Effector memory CD8-positive, alpha-beta T cell (primary cell): ENCODE measurements at regions not wholly inside any gene's neighbourhood (a gene's known extent, or its start where the extent isn't known, plus 50 kb on each side); places are given as distances from the start of the nearest gene placed in this dataset.

Source experiments
- ATAC-seq: fragments of 150-1000 bp; cut with Tn5 transposase; replicated peaks from 2 replicates; pipeline ENCODE4 v1.10.0; 2021; ENCODE audit warnings: mild to moderate bottlenecking, moderate library complexity
- DNase-seq, 3 experiments: peaks; one replicate each; pipeline ENCODE4 v3.0.0; 2021
- H3K27ac Mint-ChIP-seq, 2 donors: one replicate each; pipeline ENCODE4 v1.8.0; 2022; ENCODE audit warnings: mild to moderate bottlenecking in 2 of 2, mixed read lengths in 2 of 2, moderate library complexity in 2 of 2
- H3K27me3 Mint-ChIP-seq, 2 donors: one replicate each; pipeline ENCODE4 v1.8.0; 2022; ENCODE audit warnings: mixed read lengths in 2 of 2
- H3K36me3 Mint-ChIP-seq: one replicate; pipeline ENCODE4 v1.8.0; 2022; ENCODE audit warnings: mild to moderate bottlenecking, moderate library complexity, mixed read lengths; ENCODE audit not compliant: insufficient read depth
- H3K4me1 Mint-ChIP-seq, 2 donors: one replicate each; pipeline ENCODE4 v1.8.0; 2022; ENCODE audit warnings: low read depth in 2 of 2, mixed read lengths in 2 of 2
- H3K4me3 Mint-ChIP-seq, 2 donors: one replicate each; pipeline ENCODE4 v1.8.0; 2022; ENCODE audit warnings: mild to moderate bottlenecking in 2 of 2, mixed read lengths in 2 of 2, moderate library complexity in 2 of 2
- H3K9me3 Mint-ChIP-seq, 2 donors: one replicate each; pipeline ENCODE4 v1.8.0; 2022; ENCODE audit warnings: mixed read lengths in 2 of 2

GRCh38 chr15:25060996-25061620 lies 106.3 kb downstream of the SNRPN start:
- peaks cover 28 to 69% of the 10 kb centered on the region in 2 donors for H3K9me3 Mint-ChIP-seq
- H3K36me3 Mint-ChIP-seq: peaks cover 44% of the 10 kb centered on the region
- ATAC-seq (no peak), DNase-seq (no peak)
- H3K27me3 Mint-ChIP-seq: no peaks in the 10 kb centered on the region
- peaks cover 0 to 5% of the 10 kb centered on the region in 2 donors for H3K4me1 Mint-ChIP-seq
- H3K4me3 Mint-ChIP-seq: no peak overlapping the region
- no peak overlapping the region for H3K27ac Mint-ChIP-seq

DNA sequence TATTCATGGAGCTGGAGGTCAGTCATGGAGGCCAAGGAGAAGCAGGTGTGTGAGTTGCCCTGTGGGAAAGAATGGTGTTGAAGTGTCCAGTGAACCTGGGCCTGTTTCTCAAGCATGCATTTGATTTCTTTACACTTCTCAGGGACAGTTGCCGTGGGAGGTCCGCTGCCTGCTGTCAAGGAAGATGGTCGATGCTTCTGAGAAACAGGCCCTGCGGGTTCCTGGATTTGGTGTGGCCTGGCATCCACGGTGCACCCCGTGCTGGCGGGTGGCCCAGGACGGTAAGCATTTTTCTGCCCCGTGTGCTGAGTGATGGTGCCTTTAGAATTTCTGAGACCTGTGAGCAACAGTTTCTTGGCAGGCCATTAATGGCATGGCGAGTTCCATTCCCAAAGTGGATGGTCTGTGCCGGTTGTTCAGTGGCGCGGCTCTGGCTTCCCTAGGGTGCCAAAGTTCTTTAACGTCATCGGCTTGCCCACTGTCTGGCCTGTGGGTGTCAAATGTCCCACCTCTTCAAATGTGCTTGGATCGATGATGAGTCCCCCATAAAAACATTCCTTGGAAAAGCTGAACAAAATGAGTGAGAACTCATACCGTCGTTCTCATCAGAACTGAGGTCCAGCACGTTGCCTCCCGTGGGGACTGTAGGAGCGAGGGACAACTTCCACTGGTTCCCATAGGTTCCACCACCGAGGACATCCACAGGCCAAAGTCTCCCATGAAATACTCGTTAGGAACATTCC lies 107.2 kb downstream of the SNRPN start:
- Mint-ChIP-seq H3K27me3 (no peaks in the 10 kb centered on the region), H3K27ac (no peak overlapping the region), H3K9me3 (peaks cover 30 to 69% of the 10 kb centered on the region in 2 donors), H3K4me3 (no peak overlapping the region), H3K4me1 (peaks cover 0 to 5% of the 10 kb centered on the region in 2 donors), H3K36me3 (peaks cover 47% of the 10 kb centered on the region)
- DNase-seq: no peak
- no peak for ATAC-seq

- H3K27ac Mint-ChIP-seq: no peak overlapping the region
- peaks cover 33 to 61% of the 10 kb centered on the region in 2 donors for H3K9me3 Mint-ChIP-seq
- H3K4me3 Mint-ChIP-seq: no peak overlapping the region
- peaks cover 45% of the 10 kb centered on the region for H3K36me3 Mint-ChIP-seq
- H3K4me1 Mint-ChIP-seq: peaks cover 0 to 5% of the 10 kb centered on the region in 2 donors
- no peaks in the 10 kb centered on the region for H3K27me3 Mint-ChIP-seq
- ATAC-seq: no peak
- DNase-seq: no peak
Observed at GRCh38 chr15:25062551-25063430, 108.0 kb downstream of the SNRPN start.

DNA sequence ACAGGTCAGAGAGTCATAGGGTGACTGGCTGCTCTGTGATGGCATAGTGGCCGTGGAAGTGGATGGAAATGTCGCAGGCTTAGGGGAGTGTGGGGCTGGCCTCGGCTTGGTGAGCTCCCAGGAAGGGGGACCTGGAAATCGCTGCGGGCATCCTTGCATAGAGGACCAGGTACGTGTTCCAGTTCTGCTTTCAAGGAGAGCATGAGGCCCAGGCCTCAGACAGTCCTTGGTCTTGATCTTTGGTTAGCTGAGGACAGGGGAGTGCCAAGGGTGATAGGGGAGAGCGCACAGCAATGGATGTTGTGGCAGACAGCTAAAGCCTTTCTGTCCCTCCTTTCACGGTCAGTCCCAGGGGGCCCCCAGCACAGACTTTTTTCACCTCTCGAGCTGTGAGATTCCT lies 110.5 kb downstream of the SNRPN start:
- DNase-seq: no peak
- H3K27ac Mint-ChIP-seq: no peak overlapping the region
- H3K4me3 Mint-ChIP-seq: no peak overlapping the region

DNA sequence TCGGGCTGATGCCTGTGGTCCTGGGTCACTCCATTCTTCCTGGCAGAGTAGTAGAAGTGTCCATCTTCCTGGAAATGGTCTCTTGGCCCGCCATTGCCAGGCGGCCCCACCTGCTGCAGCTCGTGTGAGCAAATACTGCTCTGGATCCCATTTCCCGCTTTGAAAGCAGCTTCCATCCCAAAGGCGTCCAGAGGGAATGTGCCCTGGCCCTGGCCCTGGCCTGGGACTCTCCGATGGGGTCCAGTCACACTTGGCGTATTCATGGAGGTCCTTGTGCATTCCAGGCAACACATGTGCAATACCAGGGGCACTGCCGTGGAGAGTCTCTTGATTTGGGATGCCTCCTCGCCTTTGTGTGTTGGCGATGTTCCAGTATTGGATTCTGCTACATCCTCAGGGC lies 111.1 kb downstream of the SNRPN start:
- Mint-ChIP-seq H3K27ac (no peak overlapping the region), H3K4me3 (no peak overlapping the region), H3K4me1 (peaks cover 0 to 5% of the 10 kb centered on the region in 2 donors), H3K36me3 (peaks cover 48% of the 10 kb centered on the region), H3K9me3 (peaks cover 32 to 57% of the 10 kb centered on the region in 2 donors), H3K27me3 (no peaks in the 10 kb centered on the region)
- no peak for DNase-seq
- ATAC-seq: no peak

More for the DNA sequence above, 110.5 kb downstream of the SNRPN start:
- peaks cover 34 to 63% of the 10 kb centered on the region in 2 donors for H3K9me3 Mint-ChIP-seq
- peaks cover 0 to 5% of the 10 kb centered on the region in 2 donors for H3K4me1 Mint-ChIP-seq
- peaks cover 46% of the 10 kb centered on the region for H3K36me3 Mint-ChIP-seq
- ATAC-seq: no peak
- no peaks in the 10 kb centered on the region for H3K27me3 Mint-ChIP-seq

DNA sequence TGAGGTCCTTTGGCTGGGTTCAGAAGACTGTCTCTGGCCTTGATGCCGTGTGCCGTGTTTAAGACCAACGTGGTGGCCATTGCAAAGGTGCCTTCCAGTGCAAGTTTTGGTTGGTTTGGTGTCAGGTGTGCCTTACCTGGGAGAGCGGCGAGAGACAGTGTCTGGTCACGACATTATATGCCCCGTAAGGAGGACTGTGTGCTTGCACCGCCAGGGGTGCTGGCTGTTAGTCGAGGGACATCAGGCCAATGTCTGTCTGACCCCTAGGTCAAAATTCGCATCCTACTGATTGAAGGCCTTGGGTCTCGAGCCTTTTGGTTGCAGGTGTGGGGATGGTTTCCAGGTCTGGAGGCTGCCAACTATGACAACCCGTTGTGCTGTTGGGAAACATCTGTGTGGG lies 111.9 kb downstream of the SNRPN start:
- no peak for ATAC-seq
- Mint-ChIP-seq H3K27me3 (no peaks in the 10 kb centered on the region), H3K36me3 (peaks cover 49% of the 10 kb centered on the region)

DNA sequence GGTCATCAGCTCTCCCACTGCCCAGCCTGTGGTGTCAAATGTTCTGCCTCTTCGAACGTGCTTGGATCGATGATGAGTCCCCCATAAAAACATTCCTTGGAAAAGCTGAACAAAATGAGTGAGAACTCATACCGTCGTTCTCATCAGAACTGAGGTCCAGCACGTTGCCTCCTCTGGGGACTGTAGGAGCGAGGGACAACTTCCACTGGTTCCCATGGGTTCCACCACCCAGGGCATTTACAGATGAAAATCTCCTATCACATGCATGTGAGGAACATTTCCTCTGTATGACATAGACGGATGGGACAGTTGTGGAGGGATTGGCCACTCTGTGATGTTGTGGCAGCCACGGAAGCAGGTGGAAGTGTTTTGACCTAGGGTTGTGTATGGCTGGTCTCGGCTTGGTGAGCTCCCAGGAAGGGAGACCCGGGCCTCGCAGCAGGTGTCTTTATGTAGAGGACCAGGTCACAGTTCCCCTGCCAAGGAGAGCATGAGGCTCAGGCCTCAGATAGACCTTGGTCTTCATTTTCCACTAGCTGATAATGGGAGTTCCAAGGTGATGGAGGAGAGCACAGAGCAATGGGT lies 113.0 kb downstream of the SNRPN start:
- no peak overlapping the region for H3K4me3 Mint-ChIP-seq
- peaks cover 47% of the 10 kb centered on the region for H3K36me3 Mint-ChIP-seq
- ATAC-seq: no peak
- H3K9me3 Mint-ChIP-seq: peaks cover 24 to 47% of the 10 kb centered on the region in 2 donors
- no peak overlapping the region for H3K27ac Mint-ChIP-seq
- peaks cover 0 to 5% of the 10 kb centered on the region in 2 donors for H3K4me1 Mint-ChIP-seq
- no peaks in the 10 kb centered on the region for H3K27me3 Mint-ChIP-seq
- DNase-seq: no peak

More for the DNA sequence above, 111.9 kb downstream of the SNRPN start:
- Mint-ChIP-seq H3K9me3 (peaks cover 29 to 54% of the 10 kb centered on the region in 2 donors), H3K4me1 (peaks cover 0 to 5% of the 10 kb centered on the region in 2 donors), H3K27ac (no peak overlapping the region), H3K4me3 (no peak overlapping the region)
- DNase-seq: no peak

GRCh38 chr15:25068696-25069095 lies 113.9 kb downstream of the SNRPN start:
- Mint-ChIP-seq H3K4me3 (no peak overlapping the region), H3K36me3 (peaks cover 53% of the 10 kb centered on the region), H3K27me3 (no peaks in the 10 kb centered on the region), H3K4me1 (peaks cover 0 to under 1% of the 10 kb centered on the region in 2 donors), H3K27ac (no peak overlapping the region), H3K9me3 (peaks cover 16 to 39% of the 10 kb centered on the region in 2 donors)
- ATAC-seq (no peak), DNase-seq (no peak)

DNA sequence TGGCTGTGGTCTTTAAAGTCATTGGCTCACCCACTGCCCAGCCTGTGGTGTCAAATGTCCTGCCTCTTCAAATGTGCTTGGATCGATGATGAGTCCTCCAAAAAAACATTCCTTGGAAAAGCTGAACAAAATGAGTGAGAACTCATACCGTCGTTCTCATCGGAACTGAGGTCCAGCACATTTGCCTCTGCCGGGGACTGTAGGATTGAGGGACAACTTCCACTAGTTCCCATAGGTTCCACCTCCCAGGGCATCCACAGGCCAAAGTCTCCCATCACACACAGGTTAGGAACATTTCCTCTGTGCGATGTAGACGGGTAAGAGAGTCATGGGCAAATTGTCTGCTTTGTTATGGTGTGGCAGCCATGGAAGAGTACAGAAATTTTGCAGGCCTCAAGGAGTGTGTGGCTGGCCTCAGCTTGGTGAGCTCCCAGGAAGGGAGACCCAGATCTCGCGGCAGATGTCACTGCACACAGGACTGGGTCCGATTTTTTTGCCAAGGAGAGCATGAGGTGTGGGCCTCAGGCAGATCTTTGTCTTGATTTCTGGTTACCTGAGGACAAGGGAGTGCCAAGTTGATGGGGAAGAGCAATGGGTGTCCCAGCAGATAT lies 115.7 kb downstream of the SNRPN start:
- H3K4me3 Mint-ChIP-seq: no peak overlapping the region
- H3K27me3 Mint-ChIP-seq: no peaks in the 10 kb centered on the region
- H3K36me3 Mint-ChIP-seq: peaks cover 54% of the 10 kb centered on the region
- H3K9me3 Mint-ChIP-seq: peaks cover 16 to 27% of the 10 kb centered on the region in 2 donors
- ATAC-seq (no peak), DNase-seq (no peak)
- no peaks in the 10 kb centered on the region for H3K4me1 Mint-ChIP-seq
- H3K27ac Mint-ChIP-seq: no peak overlapping the region

DNA sequence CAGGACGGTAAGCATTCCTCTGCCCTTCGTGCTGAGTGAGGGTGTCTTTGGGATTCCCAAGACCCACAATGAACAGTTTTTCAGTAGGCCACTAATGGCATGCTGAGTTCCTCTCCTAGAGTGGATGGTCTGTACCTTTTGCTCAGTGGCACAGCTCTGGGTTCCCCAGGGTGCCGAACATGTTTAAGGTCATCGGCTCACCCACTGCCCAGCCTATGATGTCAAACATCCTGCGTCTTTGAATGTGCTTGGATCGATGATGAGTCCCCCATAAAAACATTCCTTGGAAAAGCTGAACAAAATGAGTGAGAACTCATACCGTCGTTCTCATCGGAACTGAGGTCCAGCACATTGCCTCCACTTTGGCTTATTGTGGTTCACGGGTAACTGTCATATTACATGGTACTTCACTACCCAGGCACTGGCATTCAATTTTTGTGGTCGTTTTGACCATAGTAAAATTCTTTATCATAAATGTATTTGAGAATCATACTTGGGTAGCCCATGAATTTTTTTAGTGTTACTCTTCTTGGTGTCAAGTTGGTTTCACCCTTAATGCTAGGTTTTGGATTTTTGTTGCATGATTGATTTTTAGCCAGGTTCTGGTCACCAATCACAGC lies 118.2 kb downstream of the SNRPN start:
- DNase-seq (no peak), ATAC-seq (no peak)
- H3K27me3 Mint-ChIP-seq: no peaks in the 10 kb centered on the region
- H3K27ac Mint-ChIP-seq: no peak overlapping the region
- peaks cover 13 to 16% of the 10 kb centered on the region in 2 donors for H3K9me3 Mint-ChIP-seq
- H3K36me3 Mint-ChIP-seq: peaks cover 58% of the 10 kb centered on the region
- H3K4me3 Mint-ChIP-seq: no peak overlapping the region
- H3K4me1 Mint-ChIP-seq: no peaks in the 10 kb centered on the region

GRCh38 chr15:25087137-25087536 lies 132.3 kb downstream of the SNRPN start:
- Mint-ChIP-seq H3K36me3 (peaks cover 6% of the 10 kb centered on the region), H3K4me3 (no peak overlapping the region), H3K4me1 (no peaks in the 10 kb centered on the region), H3K9me3 (peaks cover 27 to 29% of the 10 kb centered on the region in 2 donors), H3K27ac (no peak overlapping the region), H3K27me3 (no peaks in the 10 kb centered on the region)
- ATAC-seq (no peak), DNase-seq (no peak)

GRCh38 chr15:25088261-25088790 lies 133.5 kb downstream of the SNRPN start:
- ATAC-seq: no peak
- no peak for DNase-seq
- Mint-ChIP-seq H3K4me1 (no peaks in the 10 kb centered on the region), H3K4me3 (no peak overlapping the region), H3K27me3 (no peaks in the 10 kb centered on the region), H3K9me3 (peaks cover 22 to 23% of the 10 kb centered on the region in 2 donors), H3K27ac (no peak overlapping the region), H3K36me3 (peaks cover 6% of the 10 kb centered on the region)
